IMR-90 (cell line): ENCODE measurements at regions not wholly inside any gene's neighbourhood (a gene's known extent, or its start where the extent isn't known, plus 50 kb on each side); places are given as distances from the start of the nearest gene placed in this dataset.

Experiments used
- ATAC-seq: fragments of 200-7000 bp; cut with Tn5 transposase; 2 replicates; pipeline ENCODE4 v1.9.1; 2020; ENCODE audit warnings: low read depth, mild to moderate bottlenecking, moderate library complexity
- BruUV-seq: library from RNA; stranded (reverse); fragments of 400-500 nt; replicated peaks from 2 replicates; lab custom pipeline; 2021; lab: Mats Ljungman, UMichigan
- CTCF ChIA-PET: fragments of 300-600 bp; formaldehyde crosslinking; extraction: SDS; loops from one replicate; lab custom pipeline; 2021; ENCODE audit warnings: antibody characterized with exemption; lab: Yijun Ruan, JAX
- POLR2A ChIA-PET: fragments of 300-600 bp; sonication (Branson Sonifier 250); formaldehyde crosslinking; loops from one replicate; lab custom pipeline; 2022; ENCODE audit warnings: antibody characterized with exemption; ENCODE audit not compliant: unreplicated experiment; lab: Charles Lee
- DNase-seq: peaks from one replicate; pipeline ENCODE4 v3.0.0; 2013
- H2AFZ ChIP-seq: replicated peaks from 2 replicates; pipeline ENCODE3; 2013; ENCODE audit warnings: low read length, mild to moderate bottlenecking; ENCODE audit not compliant: poor library complexity
- H2AK5ac ChIP-seq: 2 replicates; pipeline ENCODE4 v1.6.1; 2013; ENCODE audit warnings: low read depth, low read length, inconsistent platforms
- H2AK9ac ChIP-seq: replicated peaks from 2 replicates; pipeline ENCODE3; 2013; ENCODE audit warnings: mild to moderate bottlenecking, low read depth, low read length, moderate library complexity; ENCODE audit not compliant: poor library complexity
- H2BK120ac ChIP-seq: 2 replicates; pipeline ENCODE4 v1.6.1; 2013; ENCODE audit warnings: low read depth, low read length, inconsistent platforms
- H2BK15ac ChIP-seq: 3 replicates; pipeline ENCODE4 v1.6.1; 2013; ENCODE audit warnings: low read depth, low read length, inconsistent platforms
- H2BK20ac ChIP-seq: 2 replicates; pipeline ENCODE4 v1.6.1; 2013; ENCODE audit warnings: low read depth, mild to moderate bottlenecking, inconsistent platforms, low read length, moderate library complexity
- H2BK5ac ChIP-seq: 2 replicates; pipeline ENCODE4 v1.6.1; 2013; ENCODE audit warnings: mild to moderate bottlenecking, low read depth, low read length, inconsistent platforms; ENCODE audit not compliant: poor library complexity, severe bottlenecking
- H3K14ac ChIP-seq: replicated peaks from 2 replicates; pipeline ENCODE4 v1.6.1; 2013; ENCODE audit warnings: low read depth, low read length, inconsistent platforms
- H3K18ac ChIP-seq: 2 replicates; pipeline ENCODE4 v1.6.1; 2013; ENCODE audit warnings: low read depth, low read length, control low read depth
- H3K23ac ChIP-seq: 2 replicates; pipeline ENCODE4 v1.6.1; 2013; ENCODE audit warnings: low read depth, low read length, inconsistent platforms
- H3K27ac ChIP-seq: 2 replicates; pipeline ENCODE4 v1.5.1; 2013; ENCODE audit warnings: mild to moderate bottlenecking, control low read depth, low read length; ENCODE audit not compliant: insufficient read depth
- H3K27me3 ChIP-seq: 2 replicates; pipeline ENCODE4 v1.6.1; 2013; ENCODE audit warnings: low read length; ENCODE audit not compliant: control insufficient read depth, insufficient read depth
- H3K36me3 ChIP-seq: 2 replicates; pipeline ENCODE4 v1.6.1; 2013; ENCODE audit warnings: low read length, mixed read lengths; ENCODE audit not compliant: control insufficient read depth, insufficient read depth
- H3K4ac ChIP-seq: 2 replicates; pipeline ENCODE4 v1.6.1; 2013; ENCODE audit warnings: low read depth, low read length, inconsistent platforms
- H3K4me1 ChIP-seq: 2 replicates; pipeline ENCODE4 v1.6.1; 2013; ENCODE audit warnings: low read length, mixed read lengths; ENCODE audit not compliant: control insufficient read depth, insufficient read depth
- H3K4me2 ChIP-seq: 2 replicates; pipeline ENCODE4 v1.6.1; 2013; ENCODE audit warnings: low read depth, mild to moderate bottlenecking, control low read depth, low read length, moderate library complexity
- H3K4me3 ChIP-seq: 2 replicates; pipeline ENCODE4 v1.5.1; 2013; ENCODE audit warnings: low read depth, mild to moderate bottlenecking, control low read depth, low read length, moderate library complexity; ENCODE audit not compliant: insufficient read depth
- H3K56ac ChIP-seq: 2 replicates; pipeline ENCODE4 v1.6.1; 2013; ENCODE audit warnings: low read length, inconsistent platforms; ENCODE audit not compliant: insufficient read depth; ENCODE audit errors: extremely low read depth
- H3K79me1 ChIP-seq, 2 experiments: 2 replicates each; pipeline ENCODE4 v1.6.1; 2013; ENCODE audit warnings: low read length in 2 of 2, inconsistent platforms in 1 of 2, low read depth in 1 of 2
- H3K9ac ChIP-seq: 2 replicates; pipeline ENCODE4 v1.6.1; 2013; ENCODE audit warnings: low read depth, low read length, control low read depth
- H3K9me1 ChIP-seq: 2 replicates; pipeline ENCODE4 v1.6.1; 2013; ENCODE audit warnings: low read length, inconsistent platforms; ENCODE audit not compliant: insufficient read depth
- H3K9me3 ChIP-seq: 2 replicates; pipeline ENCODE4 v1.6.1; 2013; ENCODE audit warnings: low read length; ENCODE audit not compliant: control insufficient read depth, insufficient read depth
- H4K20me1 ChIP-seq: 2 replicates; pipeline ENCODE4 v1.6.1; 2013; ENCODE audit warnings: low read length, inconsistent platforms; ENCODE audit not compliant: insufficient read depth
- H4K5ac ChIP-seq: 2 replicates; pipeline ENCODE4 v1.6.1; 2013; ENCODE audit warnings: mild to moderate bottlenecking, low read depth, low read length, control low read depth
- H4K8ac ChIP-seq, 2 experiments: 2 replicates each; pipeline ENCODE4 v1.6.1; 2013; ENCODE audit warnings: low read depth in 2 of 2, low read length in 2 of 2, control low read depth in 1 of 2, inconsistent platforms in 1 of 2
- H4K91ac ChIP-seq: 2 replicates; pipeline ENCODE4 v1.6.1; 2013; ENCODE audit warnings: low read depth, low read length, inconsistent platforms; ENCODE audit not compliant: insufficient read depth
- BHLHE40 ChIP-seq: fragments of 150-350 bp; IDR thresholded peaks from 2 replicates; pipeline ENCODE4 v1.6.1; 2016; ENCODE audit warnings: mild to moderate bottlenecking, low read depth, low read length
- CEBPB ChIP-seq: IDR thresholded peaks from 2 replicates; pipeline ENCODE4 v1.6.1; 2012; ENCODE audit warnings: low read depth, low read length, improper control_type of control experiment
- CHD1 ChIP-seq: IDR thresholded peaks from 2 replicates; pipeline ENCODE4 v1.6.1; 2012; ENCODE audit warnings: low read depth, low read length, improper control_type of control experiment
- FOS ChIP-seq: fragments of 150-350 bp; IDR thresholded peaks from 2 replicates; pipeline ENCODE4 v1.6.1; 2016; ENCODE audit warnings: low read depth, low read length
- MAFK ChIP-seq: IDR thresholded peaks from 2 replicates; pipeline ENCODE4 v1.6.1; 2012; ENCODE audit warnings: low read depth, low read length, improper control_type of control experiment
- MAZ ChIP-seq: IDR thresholded peaks from 2 replicates; pipeline ENCODE4 v1.6.1; 2012; ENCODE audit warnings: low read depth, mild to moderate bottlenecking, low read length, improper control_type of control experiment, moderate library complexity, borderline replicate concordance
- MXI1 ChIP-seq: IDR thresholded peaks from 2 replicates; pipeline ENCODE4 v1.6.1; 2012; ENCODE audit warnings: low read depth, mild to moderate bottlenecking, low read length, moderate library complexity, borderline replicate concordance
- NFE2L2 ChIP-seq: fragments of 150-350 bp; IDR thresholded peaks from 2 replicates; pipeline ENCODE4 v1.6.1; 2016; ENCODE audit warnings: low read depth, mild to moderate bottlenecking, low read length
- POLR2A ChIP-seq: IDR thresholded peaks from 2 replicates; pipeline ENCODE4 v1.6.1; 2012; ENCODE audit warnings: mild to moderate bottlenecking, low read depth, low read length
- RAD21 ChIP-seq: IDR thresholded peaks from 2 replicates; pipeline ENCODE4 v1.6.1; 2012; ENCODE audit warnings: low read length, improper control_type of control experiment
- RCOR1 ChIP-seq: IDR thresholded peaks from 2 replicates; pipeline ENCODE4 v1.6.1; 2012; ENCODE audit warnings: mild to moderate bottlenecking, low read length, improper control_type of control experiment; ENCODE audit not compliant: insufficient replicate concordance
- RFX5 ChIP-seq: IDR thresholded peaks from 2 replicates; pipeline ENCODE4 v1.8.0; 2012; ENCODE audit warnings: low read depth, mild to moderate bottlenecking, low read length, moderate library complexity
- SMC3 ChIP-seq: fragments of 150-350 bp; IDR thresholded peaks from 2 replicates; pipeline ENCODE4 v1.6.1; 2016; ENCODE audit warnings: low read depth, mild to moderate bottlenecking, antibody characterized with exemption, low read length, moderate library complexity
- WGBS, 2 experiments: methylation state at CpG; one replicate each; pipeline versions ENCODE4 v1.1.5 to v1.1.7; 2013; ENCODE audit warnings: missing lambda C conversion rate in 2 of 2; ENCODE audit not compliant: insufficient read length in 1 of 2; ENCODE audit errors: extremely low coverage in 2 of 2; 5-methylcytosine and 5-hydroxymethylcytosine counted together
- dilution Hi-C: fragments of 300-500 bp; cut with HindIII; formaldehyde crosslinking; loops from one replicate; pipeline ENCODE4 v1.14.3; 2018; ENCODE audit warnings: low sequenced_read_pairs; ENCODE audit not compliant: unreplicated experiment
- in situ Hi-C: fragments of 300-500 bp; cut with MboI; formaldehyde crosslinking; loops from 3 replicates; pipeline ENCODE4 v1.14.3; 2019; ENCODE audit warnings: low sequenced_read_pairs, inconsistent platforms, mixed read lengths
- intact Hi-C: fragments of 100-400 bp; cut with micrococcal nuclease; formaldehyde crosslinking; loops from 2 replicates; pipeline ENCODE4 v1.10.0; 2022
- TF ChIP-seq, protein P1 (sequence below): conservative IDR thresholded peaks from 2 replicates; pipeline ENCODE4 v1.5.1; 2012; ENCODE audit warnings: mild to moderate bottlenecking, low read depth, low read length, improper control_type of control experiment
- TF ChIP-seq, protein P2 (sequence below): fragments of 150-350 bp; IDR thresholded peaks from 2 replicates; pipeline ENCODE4 v1.6.1; 2016; ENCODE audit warnings: low read depth, mild to moderate bottlenecking, low read length, moderate library complexity, borderline replicate concordance
- TF ChIP-seq, protein P3 (sequence below): fragments of 150-350 bp; IDR thresholded peaks from 2 replicates; pipeline ENCODE4 v1.6.1; 2017; ENCODE audit warnings: mild to moderate bottlenecking, antibody characterized with exemption, low read length, low read depth

DNA sequence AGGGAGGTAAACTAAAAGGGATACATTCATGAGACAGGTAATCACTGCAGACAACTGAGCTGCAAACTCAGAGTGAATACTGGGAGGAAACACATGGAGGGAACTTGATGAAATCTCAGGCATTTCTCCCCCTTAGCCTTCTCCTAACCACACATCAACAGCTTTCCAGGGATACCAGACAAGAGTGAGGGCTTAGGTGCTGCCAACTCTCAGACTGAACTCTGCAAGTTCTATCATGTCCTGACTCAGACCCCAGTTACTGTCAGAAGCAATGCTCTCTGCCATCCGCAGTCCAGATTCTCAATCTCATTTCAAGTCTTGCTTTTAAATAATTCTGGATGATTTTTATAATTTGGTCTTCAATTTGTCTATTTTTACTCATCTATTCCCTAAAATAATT is 267.3 kb downstream of the LTN1 start:
- Histone ChIP-seq H3K18ac (no peak overlapping the region), H2BK120ac (no peak overlapping the region), H4K5ac (no peak overlapping the region), H3K9me3 (peaks cover 6% of the 10 kb centered on the region), H3K9ac (no peak overlapping the region), H2BK5ac (no peak overlapping the region), H3K14ac (no peak overlapping the region), H2AK9ac (no peak overlapping the region), H3K23ac (no peak overlapping the region), H3K4ac (no peak overlapping the region), H3K36me3 (peaks cover 2% of the 10 kb centered on the region; the same call in 1 of the 2 replicates), H2BK15ac (no peak overlapping the region), H4K8ac (no peak overlapping the region), H2AFZ (no peak overlapping the region), H3K4me1 (0 out of 2 replicates have a peak, but pooled peaks cover 2% of the 10 kb centered on the region), H3K27me3 (no peaks in the 10 kb centered on the region), H3K27ac (no peak overlapping the region), H2AK5ac (no peak overlapping the region), H3K4me3 (no peak overlapping the region), H4K91ac (no peak overlapping the region), H2BK20ac (no peak overlapping the region), H3K9me1 (no peaks in the 10 kb centered on the region), H3K56ac (no peak overlapping the region), H3K4me2 (no peak overlapping the region), H4K20me1 (no peaks in the 10 kb centered on the region), H3K79me1 (no peaks in the 10 kb centered on the region)
- dilution Hi-C loops (no loop called here), intact Hi-C loops (no loop called here), in situ Hi-C loops (loop anchor here (10.0 to 25.0 kb wide), 3 partner anchors 371 to 1163 kb away; no protein-coding TSS in a partner anchor)
- CTCF ChIA-PET = no interaction called here
- TF ChIP-seq CHD1 (no peak), CEBPB (no peak), MAZ (no peak), SMC3 (no peak), RFX5 (no peak), FOS (no peak), NFE2L2 (no peak), MAFK (no peak), MXI1 (no peak), RAD21 (no peak), RCOR1 (no peak), BHLHE40 (no peak), POLR2A (no peak)
- TF ChIP-seq, protein P1, sequence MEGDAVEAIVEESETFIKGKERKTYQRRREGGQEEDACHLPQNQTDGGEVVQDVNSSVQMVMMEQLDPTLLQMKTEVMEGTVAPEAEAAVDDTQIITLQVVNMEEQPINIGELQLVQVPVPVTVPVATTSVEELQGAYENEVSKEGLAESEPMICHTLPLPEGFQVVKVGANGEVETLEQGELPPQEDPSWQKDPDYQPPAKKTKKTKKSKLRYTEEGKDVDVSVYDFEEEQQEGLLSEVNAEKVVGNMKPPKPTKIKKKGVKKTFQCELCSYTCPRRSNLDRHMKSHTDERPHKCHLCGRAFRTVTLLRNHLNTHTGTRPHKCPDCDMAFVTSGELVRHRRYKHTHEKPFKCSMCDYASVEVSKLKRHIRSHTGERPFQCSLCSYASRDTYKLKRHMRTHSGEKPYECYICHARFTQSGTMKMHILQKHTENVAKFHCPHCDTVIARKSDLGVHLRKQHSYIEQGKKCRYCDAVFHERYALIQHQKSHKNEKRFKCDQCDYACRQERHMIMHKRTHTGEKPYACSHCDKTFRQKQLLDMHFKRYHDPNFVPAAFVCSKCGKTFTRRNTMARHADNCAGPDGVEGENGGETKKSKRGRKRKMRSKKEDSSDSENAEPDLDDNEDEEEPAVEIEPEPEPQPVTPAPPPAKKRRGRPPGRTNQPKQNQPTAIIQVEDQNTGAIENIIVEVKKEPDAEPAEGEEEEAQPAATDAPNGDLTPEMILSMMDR = no peak
- TF ChIP-seq, protein P2, sequence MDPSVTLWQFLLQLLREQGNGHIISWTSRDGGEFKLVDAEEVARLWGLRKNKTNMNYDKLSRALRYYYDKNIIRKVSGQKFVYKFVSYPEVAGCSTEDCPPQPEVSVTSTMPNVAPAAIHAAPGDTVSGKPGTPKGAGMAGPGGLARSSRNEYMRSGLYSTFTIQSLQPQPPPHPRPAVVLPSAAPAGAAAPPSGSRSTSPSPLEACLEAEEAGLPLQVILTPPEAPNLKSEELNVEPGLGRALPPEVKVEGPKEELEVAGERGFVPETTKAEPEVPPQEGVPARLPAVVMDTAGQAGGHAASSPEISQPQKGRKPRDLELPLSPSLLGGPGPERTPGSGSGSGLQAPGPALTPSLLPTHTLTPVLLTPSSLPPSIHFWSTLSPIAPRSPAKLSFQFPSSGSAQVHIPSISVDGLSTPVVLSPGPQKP = no peak
- TF ChIP-seq, protein P3, sequence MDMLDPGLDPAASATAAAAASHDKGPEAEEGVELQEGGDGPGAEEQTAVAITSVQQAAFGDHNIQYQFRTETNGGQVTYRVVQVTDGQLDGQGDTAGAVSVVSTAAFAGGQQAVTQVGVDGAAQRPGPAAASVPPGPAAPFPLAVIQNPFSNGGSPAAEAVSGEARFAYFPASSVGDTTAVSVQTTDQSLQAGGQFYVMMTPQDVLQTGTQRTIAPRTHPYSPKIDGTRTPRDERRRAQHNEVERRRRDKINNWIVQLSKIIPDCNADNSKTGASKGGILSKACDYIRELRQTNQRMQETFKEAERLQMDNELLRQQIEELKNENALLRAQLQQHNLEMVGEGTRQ = no peak
- POLR2A ChIA-PET = no interaction called here
- ATAC-seq = no peak
- no peak for DNase-seq
- no TSS peak for BruUV-seq
- WGBS, 2 experiments = no CpG with 5 or more reads among the region's 1 CpG
